ENCODE measurements at regions not wholly inside any gene's neighbourhood (a gene's known extent, or its start where the extent isn't known, plus 50 kb on each side); places are given as distances from the start of the nearest gene placed in this dataset.

DNA sequence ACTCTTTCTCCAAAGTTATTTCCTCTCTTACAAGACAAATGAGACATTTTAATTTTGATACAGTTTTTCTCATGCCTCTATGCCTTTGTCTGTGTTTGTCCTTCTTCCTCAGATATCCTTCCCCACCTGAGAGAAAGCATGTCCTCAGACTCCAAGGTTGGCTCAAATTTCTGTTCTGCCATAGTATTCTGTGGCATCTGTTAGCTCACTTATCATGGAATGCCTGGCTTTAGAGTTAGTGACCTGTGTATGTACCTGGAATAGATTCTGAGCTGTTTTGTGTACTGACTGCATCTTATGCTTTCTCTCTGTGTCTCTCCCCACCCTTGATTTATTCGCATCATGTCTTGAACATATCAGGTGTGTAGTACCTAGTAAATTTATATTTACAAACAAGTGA, 90.0 kb downstream of the CENPW start:
- no peak overlapping the region for H3K4ac ChIP-seq (ENCODE audit: low read depth, low read length)
- no peaks in the 10 kb centered on the region for H4K20me1 ChIP-seq (ENCODE audit: insufficient read depth, low read length)
- H4K5ac ChIP-seq (ENCODE audit: low read depth, low read length) = no peak overlapping the region
- ATAC-seq (ENCODE audit: low read depth) (no peak), DNase-seq (no peak)
- H2BK120ac ChIP-seq (ENCODE audit: low read depth, low read length) = no peak overlapping the region
- H2BK20ac ChIP-seq (ENCODE audit: low read depth, low read length) = no peak overlapping the region
- no peak overlapping the region for H3K4me2 ChIP-seq (ENCODE audit: low read depth, low read length)
- dilution Hi-C loops (cut with HindIII; ENCODE audit: low sequenced_read_pairs, unreplicated experiment) = no loop called here
- H3K23ac ChIP-seq (ENCODE audit: low read depth, low read length) = no peak overlapping the region
- H3K9ac ChIP-seq (ENCODE audit: low read depth, low read length) = no peak overlapping the region
- no peaks in the 10 kb centered on the region for H3K27me3 ChIP-seq (ENCODE audit: control insufficient read depth, insufficient read depth, low read length)
- no TSS peak for BruUV-seq (replicated peaks)
- H4K8ac ChIP-seq (ENCODE audit: low read depth in 2 of 2, low read length in 2 of 2) = no peak overlapping the region
- H3K27ac ChIP-seq (ENCODE audit: insufficient read depth, low read length) = no peak overlapping the region
- CTCF ChIA-PET = no interaction called here
- H3K79me1 ChIP-seq (ENCODE audit: low read depth in 1 of 2, low read length in 2 of 2) = no peaks in the 10 kb centered on the region
- H3K18ac ChIP-seq (ENCODE audit: low read depth, low read length) = no peak overlapping the region
- no peaks in the 10 kb centered on the region for H3K9me1 ChIP-seq (ENCODE audit: insufficient read depth, low read length)
- no peak overlapping the region for H3K14ac ChIP-seq (replicated peaks; ENCODE audit: low read depth, low read length)
- no peak overlapping the region for H3K56ac ChIP-seq (ENCODE audit: extremely low read depth, insufficient read depth, low read length)
- no peaks in the 10 kb centered on the region for H3K9me3 ChIP-seq (ENCODE audit: control insufficient read depth, insufficient read depth, low read length)
- no CpG with 5 or more reads among the region's 1 CpG for WGBS, 2 experiments (ENCODE audit: extremely low coverage in 2 of 2, insufficient read length in 1 of 2)
- intact Hi-C loops (cut with micrococcal nuclease) = no loop called here
- no peak for TF ChIP-seq RAD21 (IDR thresholded peaks at IDR 0.05; ENCODE audit: low read length)
- TF ChIP-seq, protein P1, sequence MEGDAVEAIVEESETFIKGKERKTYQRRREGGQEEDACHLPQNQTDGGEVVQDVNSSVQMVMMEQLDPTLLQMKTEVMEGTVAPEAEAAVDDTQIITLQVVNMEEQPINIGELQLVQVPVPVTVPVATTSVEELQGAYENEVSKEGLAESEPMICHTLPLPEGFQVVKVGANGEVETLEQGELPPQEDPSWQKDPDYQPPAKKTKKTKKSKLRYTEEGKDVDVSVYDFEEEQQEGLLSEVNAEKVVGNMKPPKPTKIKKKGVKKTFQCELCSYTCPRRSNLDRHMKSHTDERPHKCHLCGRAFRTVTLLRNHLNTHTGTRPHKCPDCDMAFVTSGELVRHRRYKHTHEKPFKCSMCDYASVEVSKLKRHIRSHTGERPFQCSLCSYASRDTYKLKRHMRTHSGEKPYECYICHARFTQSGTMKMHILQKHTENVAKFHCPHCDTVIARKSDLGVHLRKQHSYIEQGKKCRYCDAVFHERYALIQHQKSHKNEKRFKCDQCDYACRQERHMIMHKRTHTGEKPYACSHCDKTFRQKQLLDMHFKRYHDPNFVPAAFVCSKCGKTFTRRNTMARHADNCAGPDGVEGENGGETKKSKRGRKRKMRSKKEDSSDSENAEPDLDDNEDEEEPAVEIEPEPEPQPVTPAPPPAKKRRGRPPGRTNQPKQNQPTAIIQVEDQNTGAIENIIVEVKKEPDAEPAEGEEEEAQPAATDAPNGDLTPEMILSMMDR (conservative IDR thresholded peaks at IDR 0.05; ENCODE audit: low read depth, low read length) = no peak
- TF ChIP-seq MXI1 (IDR thresholded peaks at IDR 0.05; ENCODE audit: borderline replicate concordance, low read depth, low read length) = no peak
- TF ChIP-seq, protein P2, sequence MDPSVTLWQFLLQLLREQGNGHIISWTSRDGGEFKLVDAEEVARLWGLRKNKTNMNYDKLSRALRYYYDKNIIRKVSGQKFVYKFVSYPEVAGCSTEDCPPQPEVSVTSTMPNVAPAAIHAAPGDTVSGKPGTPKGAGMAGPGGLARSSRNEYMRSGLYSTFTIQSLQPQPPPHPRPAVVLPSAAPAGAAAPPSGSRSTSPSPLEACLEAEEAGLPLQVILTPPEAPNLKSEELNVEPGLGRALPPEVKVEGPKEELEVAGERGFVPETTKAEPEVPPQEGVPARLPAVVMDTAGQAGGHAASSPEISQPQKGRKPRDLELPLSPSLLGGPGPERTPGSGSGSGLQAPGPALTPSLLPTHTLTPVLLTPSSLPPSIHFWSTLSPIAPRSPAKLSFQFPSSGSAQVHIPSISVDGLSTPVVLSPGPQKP (IDR thresholded peaks at IDR 0.05; ENCODE audit: borderline replicate concordance, low read depth, low read length) = no peak
- no peak for TF ChIP-seq FOS (IDR thresholded peaks at IDR 0.05; ENCODE audit: low read depth, low read length)
- TF ChIP-seq BHLHE40 (IDR thresholded peaks at IDR 0.05; ENCODE audit: low read depth, low read length) = no peak
- no peak for TF ChIP-seq RCOR1 (IDR thresholded peaks at IDR 0.05; ENCODE audit: insufficient replicate concordance, low read length)
- TF ChIP-seq RFX5 (IDR thresholded peaks at IDR 0.05; ENCODE audit: low read depth, low read length) = no peak
- TF ChIP-seq MAZ (IDR thresholded peaks at IDR 0.05; ENCODE audit: borderline replicate concordance, low read depth, low read length) = no peak
- no peak for TF ChIP-seq SMC3 (IDR thresholded peaks at IDR 0.05; ENCODE audit: low read depth, low read length)
- no peak for TF ChIP-seq CHD1 (IDR thresholded peaks at IDR 0.05; ENCODE audit: low read depth, low read length)
- TF ChIP-seq NFE2L2 (IDR thresholded peaks at IDR 0.05; ENCODE audit: low read depth, low read length) = no peak
- TF ChIP-seq POLR2A (IDR thresholded peaks at IDR 0.05; ENCODE audit: low read depth, low read length) = no peak
- TF ChIP-seq MAFK (IDR thresholded peaks at IDR 0.05; ENCODE audit: low read depth, low read length) = no peak
- TF ChIP-seq, protein P3, sequence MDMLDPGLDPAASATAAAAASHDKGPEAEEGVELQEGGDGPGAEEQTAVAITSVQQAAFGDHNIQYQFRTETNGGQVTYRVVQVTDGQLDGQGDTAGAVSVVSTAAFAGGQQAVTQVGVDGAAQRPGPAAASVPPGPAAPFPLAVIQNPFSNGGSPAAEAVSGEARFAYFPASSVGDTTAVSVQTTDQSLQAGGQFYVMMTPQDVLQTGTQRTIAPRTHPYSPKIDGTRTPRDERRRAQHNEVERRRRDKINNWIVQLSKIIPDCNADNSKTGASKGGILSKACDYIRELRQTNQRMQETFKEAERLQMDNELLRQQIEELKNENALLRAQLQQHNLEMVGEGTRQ (IDR thresholded peaks at IDR 0.05; ENCODE audit: low read depth, low read length) = no peak
- no peak for TF ChIP-seq CEBPB (IDR thresholded peaks at IDR 0.05; ENCODE audit: low read depth, low read length)
- no peaks in the 10 kb centered on the region for H3K36me3 ChIP-seq (ENCODE audit: control insufficient read depth, insufficient read depth, low read length)
- no peak overlapping the region for H3K4me3 ChIP-seq (ENCODE audit: insufficient read depth, low read depth, low read length)
- H2BK5ac ChIP-seq (ENCODE audit: low read depth, low read length, poor library complexity, severe bottlenecking) = no peak overlapping the region
- in situ Hi-C loops (cut with MboI; ENCODE audit: low sequenced_read_pairs) = no loop called here
- H4K91ac ChIP-seq (ENCODE audit: insufficient read depth, low read depth, low read length) = no peak overlapping the region
- H2AK5ac ChIP-seq (ENCODE audit: low read depth, low read length) = no peak overlapping the region
- no peaks in the 10 kb centered on the region for H3K4me1 ChIP-seq (ENCODE audit: control insufficient read depth, insufficient read depth, low read length)
- POLR2A ChIA-PET (ENCODE audit: unreplicated experiment) = no interaction called here
- no peak overlapping the region for H2AK9ac ChIP-seq (replicated peaks; ENCODE audit: low read depth, low read length, poor library complexity)
- H2BK15ac ChIP-seq (ENCODE audit: low read depth, low read length) = no peak overlapping the region
- H2AFZ ChIP-seq (replicated peaks; ENCODE audit: low read length, poor library complexity) = no peak overlapping the region
